Astrocyte (in vitro differentiated cells and primary cell): ENCODE measurements at regions not wholly inside any gene's neighbourhood (a gene's known extent, or its start where the extent isn't known, plus 50 kb on each side); places are given as distances from the start of the nearest gene placed in this dataset.

Experiments
- DNase-seq: peaks from one replicate; pipeline ENCODE4 v3.0.0-alpha.2; 2010; ENCODE audit warnings: low read depth
- FAIRE-seq: peaks from 2 replicates; lab custom pipeline; 2011; peaks lifted over from hg19 to GRCh38; lab: Jason Lieb, UNC
- H2AFZ ChIP-seq: 2 replicates; pipeline ENCODE4 v1.6.0; 2012; ENCODE audit warnings: low read depth, low read length, inconsistent platforms
- H3K27ac ChIP-seq: 2 replicates; pipeline ENCODE4 v1.5.1; 2011; ENCODE audit warnings: low read depth, low read length, inconsistent platforms
- H3K27me3 ChIP-seq: 2 replicates; pipeline ENCODE4 v1.6.0; 2011; ENCODE audit warnings: low read length, inconsistent platforms; ENCODE audit not compliant: insufficient read depth
- H3K36me3 ChIP-seq: 2 replicates; pipeline ENCODE4 v1.5.1; 2011; ENCODE audit warnings: low read length, inconsistent platforms; ENCODE audit not compliant: insufficient read depth
- H3K4me1 ChIP-seq: 2 replicates; pipeline ENCODE4 v1.5.1; 2011; ENCODE audit warnings: low read length, inconsistent platforms; ENCODE audit not compliant: insufficient read depth
- H3K4me2 ChIP-seq: 2 replicates; pipeline ENCODE4 v1.6.0; 2012; ENCODE audit warnings: low read length, inconsistent platforms
- H3K4me3 ChIP-seq: 2 replicates; pipeline ENCODE4 v1.5.1; 2011; ENCODE audit warnings: low read depth, mild to moderate bottlenecking, low read length, inconsistent platforms; ENCODE audit not compliant: insufficient read depth
- H3K79me2 ChIP-seq: 2 replicates; pipeline ENCODE4 v1.6.0; 2012; ENCODE audit warnings: mild to moderate bottlenecking, low read length, inconsistent platforms; ENCODE audit not compliant: insufficient read depth
- H3K9ac ChIP-seq: 2 replicates; pipeline ENCODE4 v1.6.0; 2012; ENCODE audit warnings: mild to moderate bottlenecking, low read length, inconsistent platforms
- H3K9me3 ChIP-seq: 2 replicates; pipeline ENCODE4 v1.5.1; 2012; ENCODE audit warnings: low read depth, mild to moderate bottlenecking, low read length, inconsistent platforms; ENCODE audit not compliant: insufficient read depth
- H4K20me1 ChIP-seq: 2 replicates; pipeline ENCODE4 v1.6.0; 2012; ENCODE audit warnings: low read length, inconsistent platforms; ENCODE audit not compliant: insufficient read depth
- H3K27ac Mint-ChIP-seq: one replicate; pipeline ENCODE4 v1.8.0; 2021; ENCODE audit warnings: mild to moderate bottlenecking, mixed read lengths; ENCODE audit not compliant: unreplicated experiment
- H3K27me3 Mint-ChIP-seq: one replicate; pipeline ENCODE4 v1.8.0; 2021; ENCODE audit warnings: low read depth, mixed read lengths; ENCODE audit not compliant: unreplicated experiment
- H3K36me3 Mint-ChIP-seq: one replicate; pipeline ENCODE4 v1.8.0; 2021; ENCODE audit warnings: low read depth, mixed read lengths; ENCODE audit not compliant: unreplicated experiment
- H3K4me1 Mint-ChIP-seq: one replicate; pipeline ENCODE4 v1.8.0; 2021; ENCODE audit warnings: low read depth, mixed read lengths; ENCODE audit not compliant: unreplicated experiment
- H3K4me3 Mint-ChIP-seq: one replicate; pipeline ENCODE4 v1.8.0; 2021; ENCODE audit warnings: mild to moderate bottlenecking, moderate library complexity, mixed read lengths; ENCODE audit not compliant: unreplicated experiment
- H3K9me3 Mint-ChIP-seq: one replicate; pipeline ENCODE4 v1.8.0; 2021; ENCODE audit warnings: mild to moderate bottlenecking, mixed read lengths; ENCODE audit not compliant: unreplicated experiment
- EZH2 ChIP-seq: IDR thresholded peaks from 2 replicates; pipeline ENCODE4 v1.6.1; 2012; ENCODE audit warnings: mild to moderate bottlenecking, low read length, inconsistent platforms; ENCODE audit not compliant: insufficient read depth
- TF ChIP-seq, protein P1 (sequence below): IDR thresholded peaks from 2 replicates; pipeline ENCODE4 v1.5.1; 2011; ENCODE audit warnings: low read depth, mild to moderate bottlenecking, inconsistent platforms, low read length, moderate library complexity; ENCODE audit not compliant: insufficient read depth

GRCh38 chr10:33010132-33011037 is 52.4 kb upstream of the ITGB1 start:
- FAIRE-seq (peak; percentile 63), DNase-seq (peak; percentile 95)
- H3K9ac ChIP-seq, result peak overlapping the region; percentile 32
- H3K79me2 ChIP-seq, result peaks cover 10% of the 10 kb centered on the region
- no peak overlapping the region for H3K4me3 ChIP-seq
- H3K9me3 ChIP-seq, result no peaks in the 10 kb centered on the region
- Mint-ChIP-seq H3K4me3 (no peak overlapping the region), H3K27ac (peak overlapping the region; percentile 82), H3K36me3 (peaks cover 2% of the 10 kb centered on the region), H3K9me3 (no peaks in the 10 kb centered on the region), H3K4me1 (peaks cover 44% of the 10 kb centered on the region), H3K27me3 (no peaks in the 10 kb centered on the region)
- no peaks in the 10 kb centered on the region for H3K27me3 ChIP-seq
- H4K20me1 ChIP-seq, result no peaks in the 10 kb centered on the region
- H3K4me1 ChIP-seq, result peaks cover 43% of the 10 kb centered on the region
- H3K4me2 ChIP-seq, result peak overlapping the region; percentile 74
- H3K36me3 ChIP-seq, result no peaks in the 10 kb centered on the region
- no peak overlapping the region for H2AFZ ChIP-seq
- no peak for TF ChIP-seq EZH2
- TF ChIP-seq, protein P1, sequence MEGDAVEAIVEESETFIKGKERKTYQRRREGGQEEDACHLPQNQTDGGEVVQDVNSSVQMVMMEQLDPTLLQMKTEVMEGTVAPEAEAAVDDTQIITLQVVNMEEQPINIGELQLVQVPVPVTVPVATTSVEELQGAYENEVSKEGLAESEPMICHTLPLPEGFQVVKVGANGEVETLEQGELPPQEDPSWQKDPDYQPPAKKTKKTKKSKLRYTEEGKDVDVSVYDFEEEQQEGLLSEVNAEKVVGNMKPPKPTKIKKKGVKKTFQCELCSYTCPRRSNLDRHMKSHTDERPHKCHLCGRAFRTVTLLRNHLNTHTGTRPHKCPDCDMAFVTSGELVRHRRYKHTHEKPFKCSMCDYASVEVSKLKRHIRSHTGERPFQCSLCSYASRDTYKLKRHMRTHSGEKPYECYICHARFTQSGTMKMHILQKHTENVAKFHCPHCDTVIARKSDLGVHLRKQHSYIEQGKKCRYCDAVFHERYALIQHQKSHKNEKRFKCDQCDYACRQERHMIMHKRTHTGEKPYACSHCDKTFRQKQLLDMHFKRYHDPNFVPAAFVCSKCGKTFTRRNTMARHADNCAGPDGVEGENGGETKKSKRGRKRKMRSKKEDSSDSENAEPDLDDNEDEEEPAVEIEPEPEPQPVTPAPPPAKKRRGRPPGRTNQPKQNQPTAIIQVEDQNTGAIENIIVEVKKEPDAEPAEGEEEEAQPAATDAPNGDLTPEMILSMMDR, result peak; percentile 55
- peak overlapping the region; percentile 48 for H3K27ac ChIP-seq

- H3K4me2 ChIP-seq, result peak overlapping the region; percentile 74
- peak overlapping the region; percentile 32 for H3K9ac ChIP-seq
- peaks cover 10% of the 10 kb centered on the region for H3K79me2 ChIP-seq
- H3K27ac ChIP-seq, result peak overlapping the region; percentile 48
- H3K4me1 ChIP-seq, result peaks cover 48% of the 10 kb centered on the region
- H2AFZ ChIP-seq, result no peak overlapping the region
- DNase-seq (no peak), FAIRE-seq (no peak)
- no peaks in the 10 kb centered on the region for H3K27me3 ChIP-seq
- no peak overlapping the region for H3K4me3 ChIP-seq
- no peaks in the 10 kb centered on the region for H3K9me3 ChIP-seq
- no peaks in the 10 kb centered on the region for H3K36me3 ChIP-seq
- no peaks in the 10 kb centered on the region for H3K9me3 Mint-ChIP-seq
- TF ChIP-seq, protein P1, result no peak
- TF ChIP-seq EZH2, result no peak
- no peak overlapping the region for H3K4me3 Mint-ChIP-seq
- H3K36me3 Mint-ChIP-seq, result peaks cover 2% of the 10 kb centered on the region
- H3K27ac Mint-ChIP-seq, result peak overlapping the region; percentile 82
- H4K20me1 ChIP-seq, result no peaks in the 10 kb centered on the region
- H3K27me3 Mint-ChIP-seq, result no peaks in the 10 kb centered on the region
- H3K4me1 Mint-ChIP-seq, result peaks cover 45% of the 10 kb centered on the region
Measured at GRCh38 chr10:33009244-33010131, 51.5 kb upstream of the ITGB1 start.
